AG04450 (cell line): ENCODE measurements at regions not wholly inside any gene's neighbourhood (a gene's known extent, or its start where the extent isn't known, plus 50 kb on each side); places are given as distances from the start of the nearest gene placed in this dataset.
"Not testable (repeated sequence)": the region's sequence is repeated elsewhere in the genome, so short reads cannot be mapped to it uniquely, and the experiment has no call there.

Source experiments
- CTCF ChIA-PET: fragments of 300-600, 350-600 bp; formaldehyde crosslinking; extraction: SDS; loops from one replicate; lab custom pipeline; 2022; ENCODE audit warnings: antibody characterized with exemption, inconsistent platforms; lab: Charles Lee
- POLR2A ChIA-PET: fragments of 350-600 bp; formaldehyde crosslinking; extraction: SDS; loops from one replicate; lab custom pipeline; 2021; ENCODE audit warnings: antibody characterized with exemption, inconsistent platforms; lab: Yijun Ruan, JAX
- DNase-seq: peaks from one replicate; pipeline ENCODE4 v3.0.0-alpha.2; 2011; ENCODE audit warnings: low read depth, low spot score
- H3K27ac ChIP-seq: one replicate; pipeline ENCODE4 v1.5.1; 2012; ENCODE audit warnings: low read depth, low read length, control low read depth
- H3K27me3 ChIP-seq: one replicate; pipeline ENCODE4 v1.6.0; 2012; ENCODE audit warnings: low read length; ENCODE audit not compliant: control insufficient read depth, insufficient read depth
- H3K4me3 ChIP-seq: 2 replicates; pipeline ENCODE4 v1.5.1; 2011; ENCODE audit warnings: mild to moderate bottlenecking, low read depth, low read length, control low read depth
- H3K9me3 ChIP-seq: 2 replicates; pipeline ENCODE4 v1.5.1; 2012; ENCODE audit warnings: low read length; ENCODE audit not compliant: control insufficient read depth, insufficient read depth
- TF ChIP-seq, protein P1 (sequence below): IDR thresholded peaks from 2 replicates; pipeline ENCODE4 v1.5.1; 2011; ENCODE audit warnings: low read depth, low read length, control low read depth, inconsistent platforms

DNA sequence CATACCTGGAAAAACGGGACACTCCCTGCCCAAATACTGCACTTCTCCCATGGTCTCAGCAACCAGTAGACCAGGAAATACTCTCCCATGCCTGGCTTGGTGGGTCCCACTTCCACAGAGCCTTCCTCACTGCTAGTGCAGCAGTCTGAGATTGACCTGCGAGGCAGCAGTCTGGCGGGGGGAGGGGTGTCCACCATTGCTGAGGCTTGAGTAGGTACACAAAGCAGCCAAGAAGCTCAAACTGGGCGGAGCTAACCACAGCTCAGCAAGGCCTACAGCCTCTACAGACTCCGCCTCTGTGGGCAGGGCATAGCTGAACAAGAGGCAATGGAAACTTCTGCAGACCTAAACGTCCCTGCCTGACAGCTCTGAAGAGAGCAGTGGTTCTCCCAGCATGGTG is 191.5 kb upstream of the FTMT start:
- Histone ChIP-seq H3K4me3 (no peak overlapping the region), H3K9me3 (no peaks in the 10 kb centered on the region), H3K27me3 (no peaks in the 10 kb centered on the region), H3K27ac (no peak overlapping the region)
- DNase-seq: no peak
- POLR2A ChIA-PET: no interaction called here
- CTCF ChIA-PET: no interaction called here
- TF ChIP-seq, protein P1, sequence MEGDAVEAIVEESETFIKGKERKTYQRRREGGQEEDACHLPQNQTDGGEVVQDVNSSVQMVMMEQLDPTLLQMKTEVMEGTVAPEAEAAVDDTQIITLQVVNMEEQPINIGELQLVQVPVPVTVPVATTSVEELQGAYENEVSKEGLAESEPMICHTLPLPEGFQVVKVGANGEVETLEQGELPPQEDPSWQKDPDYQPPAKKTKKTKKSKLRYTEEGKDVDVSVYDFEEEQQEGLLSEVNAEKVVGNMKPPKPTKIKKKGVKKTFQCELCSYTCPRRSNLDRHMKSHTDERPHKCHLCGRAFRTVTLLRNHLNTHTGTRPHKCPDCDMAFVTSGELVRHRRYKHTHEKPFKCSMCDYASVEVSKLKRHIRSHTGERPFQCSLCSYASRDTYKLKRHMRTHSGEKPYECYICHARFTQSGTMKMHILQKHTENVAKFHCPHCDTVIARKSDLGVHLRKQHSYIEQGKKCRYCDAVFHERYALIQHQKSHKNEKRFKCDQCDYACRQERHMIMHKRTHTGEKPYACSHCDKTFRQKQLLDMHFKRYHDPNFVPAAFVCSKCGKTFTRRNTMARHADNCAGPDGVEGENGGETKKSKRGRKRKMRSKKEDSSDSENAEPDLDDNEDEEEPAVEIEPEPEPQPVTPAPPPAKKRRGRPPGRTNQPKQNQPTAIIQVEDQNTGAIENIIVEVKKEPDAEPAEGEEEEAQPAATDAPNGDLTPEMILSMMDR: no peak

DNA sequence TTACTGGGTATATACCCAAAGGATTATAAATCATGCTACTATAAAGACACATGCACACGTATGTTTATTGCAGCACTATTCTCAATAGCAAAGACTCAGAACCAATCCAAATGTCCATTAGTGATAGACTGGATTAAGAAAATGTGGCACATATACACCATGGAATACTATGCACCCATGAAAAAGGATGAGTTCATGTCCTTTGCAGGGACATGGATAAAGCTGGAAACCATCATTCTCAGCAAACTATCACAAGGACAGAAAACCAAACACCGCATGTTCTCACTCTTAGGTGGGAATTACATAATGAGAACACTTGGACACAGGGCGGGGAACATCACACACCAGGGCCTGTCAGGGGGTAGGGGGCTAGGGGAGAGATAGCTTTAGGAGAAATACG is 186.1 kb upstream of the FTMT start:
- POLR2A ChIA-PET, CTCF ChIA-PET: not testable (repeated sequence)

DNA sequence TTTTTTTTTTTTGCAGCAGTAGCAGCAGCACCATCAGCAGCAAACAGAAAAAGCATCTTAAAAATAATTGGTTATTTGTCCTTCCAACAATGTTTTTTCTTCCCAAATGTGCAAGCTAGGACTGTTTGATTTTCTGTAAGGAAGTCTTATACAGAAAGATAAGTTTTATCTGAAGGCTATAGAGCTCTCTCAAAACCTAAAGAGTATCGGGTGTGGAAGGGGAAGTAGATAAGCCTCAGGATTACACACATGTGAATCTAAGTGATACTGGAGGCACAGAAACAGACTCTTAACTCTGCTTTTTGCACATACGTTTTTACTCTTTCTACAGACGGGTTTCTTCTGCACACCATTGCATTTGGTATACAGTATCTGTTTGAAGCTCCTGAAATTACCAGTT is 184.4 kb upstream of the FTMT start:
- ChIA-PET POLR2A (no interaction called here), CTCF (no interaction called here)
- TF ChIP-seq, protein P1: no peak
- no peak for DNase-seq
- no peak overlapping the region for H3K4me3 ChIP-seq
- no peak overlapping the region for H3K27ac ChIP-seq
- no peaks in the 10 kb centered on the region for H3K27me3 ChIP-seq
- H3K9me3 ChIP-seq: no peaks in the 10 kb centered on the region

More for the DNA sequence above, 186.1 kb upstream of the FTMT start:
- not testable (repeated sequence) for H3K27ac ChIP-seq, H3K4me3 ChIP-seq, DNase-seq, H3K9me3 ChIP-seq, H3K27me3 ChIP-seq

DNA sequence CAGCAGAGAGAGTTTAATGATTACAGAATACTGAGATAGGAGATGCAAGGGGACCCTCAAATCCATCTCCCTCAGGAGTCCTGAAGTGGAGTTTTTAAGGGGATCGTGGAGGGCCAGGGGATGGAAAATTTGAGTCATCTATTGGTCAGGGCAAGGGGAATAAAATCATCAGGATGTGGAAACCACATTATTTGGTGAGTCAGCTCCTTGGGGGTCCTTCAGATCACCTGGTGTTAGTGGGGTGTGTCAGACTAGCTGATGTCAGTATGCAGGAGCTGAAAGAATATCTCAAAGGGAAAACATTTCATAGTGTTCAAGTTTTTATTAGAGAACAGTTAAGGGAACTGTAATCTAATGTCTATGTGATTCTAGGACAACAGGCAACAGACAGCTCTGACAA is 183.0 kb upstream of the FTMT start:
- no peak for DNase-seq
- no peak overlapping the region for H3K4me3 ChIP-seq
- no peaks in the 10 kb centered on the region for H3K9me3 ChIP-seq
- TF ChIP-seq, protein P1: no peak
- no peak overlapping the region for H3K27ac ChIP-seq
- ChIA-PET CTCF (interaction anchor here (0.6 kb wide), 1 partner anchor 18 kb away, joined by 3 read pairs; no protein-coding TSS in a partner anchor), POLR2A (no interaction called here)
- H3K27me3 ChIP-seq: no peaks in the 10 kb centered on the region

DNA sequence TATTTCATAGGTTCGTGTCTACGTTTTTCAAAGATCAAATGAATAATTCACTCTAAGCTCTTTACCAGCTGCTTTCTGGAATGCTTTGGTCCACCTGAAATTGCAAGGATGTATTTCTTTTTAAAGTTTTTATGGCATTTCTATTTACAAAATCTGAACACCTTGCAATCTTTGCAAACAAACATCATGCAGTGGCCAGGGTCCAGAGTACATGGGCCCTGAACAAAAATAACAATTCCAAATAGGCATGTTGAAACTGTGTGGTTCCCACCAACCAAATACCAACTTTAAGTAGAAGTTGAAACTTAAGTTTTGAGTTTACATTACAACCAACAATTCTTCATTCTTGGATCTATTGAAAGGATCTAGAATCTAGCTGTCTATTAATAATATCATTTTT is 180.1 kb upstream of the FTMT start:
- Histone ChIP-seq H3K4me3 (no peak overlapping the region), H3K9me3 (no peaks in the 10 kb centered on the region), H3K27ac (no peak overlapping the region), H3K27me3 (no peaks in the 10 kb centered on the region)
- TF ChIP-seq, protein P1: no peak
- CTCF ChIA-PET: no interaction called here
- POLR2A ChIA-PET: no interaction called here
- DNase-seq: no peak

DNA sequence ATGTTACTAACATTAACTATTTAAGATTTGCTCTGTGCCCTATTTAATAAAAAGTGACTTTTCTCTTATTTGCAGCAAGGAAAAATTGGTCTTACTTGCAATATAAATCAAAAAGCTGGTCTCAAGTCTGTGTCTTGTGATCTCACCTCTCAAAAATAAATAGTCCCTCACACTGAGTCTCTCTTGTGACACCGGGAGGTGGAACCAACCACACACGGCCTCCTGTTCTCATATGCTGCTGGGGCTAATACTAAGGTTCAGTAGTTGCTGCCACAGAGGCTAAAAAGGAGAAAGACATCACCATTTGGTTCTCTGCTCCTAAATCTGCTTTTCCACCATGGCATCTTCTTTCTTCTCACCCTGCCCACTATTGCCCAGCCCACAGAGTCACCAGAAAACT is 175.8 kb upstream of the FTMT start:
- H3K27ac ChIP-seq: no peak overlapping the region
- DNase-seq: no peak
- H3K27me3 ChIP-seq: no peaks in the 10 kb centered on the region
- POLR2A ChIA-PET: no interaction called here
- CTCF ChIA-PET: no interaction called here
- TF ChIP-seq, protein P1: no peak
- H3K9me3 ChIP-seq: no peaks in the 10 kb centered on the region
- no peak overlapping the region for H3K4me3 ChIP-seq
